GM12892 (cell line): ENCODE measurements at regions not wholly inside any gene's neighbourhood (a gene's known extent, or its start where the extent isn't known, plus 50 kb on each side); places are given as distances from the start of the nearest gene placed in this dataset.

Experiments used
- DNase-seq: peaks from one replicate; pipeline ENCODE4 v3.0.0; 2011; ENCODE audit not compliant: insufficient read length
- FAIRE-seq: peaks from 2 replicates; lab custom pipeline; 2011; peaks lifted over from hg19 to GRCh38; lab: Jason Lieb, UNC
- POLR2A ChIP-seq: IDR thresholded peaks from 2 replicates; pipeline ENCODE4 v1.6.1; 2011; ENCODE audit warnings: low read depth, low read length, control low read depth
- POLR2AphosphoS5 ChIP-seq: IDR thresholded peaks from 2 replicates; pipeline ENCODE4 v1.6.1; 2011; ENCODE audit warnings: low read depth, low read length, control low read depth
- TAF1 ChIP-seq: IDR thresholded peaks from 2 replicates; pipeline ENCODE4 v1.6.1; 2011; ENCODE audit warnings: low read depth, mild to moderate bottlenecking, control low read depth, low read length, borderline replicate concordance

GRCh38 chr13:65454403-65454802 lies 1775.7 kb downstream of the PCDH9 start:
- no peak for DNase-seq
- FAIRE-seq = no peak
- TF ChIP-seq POLR2AphosphoS5 (no peak), TAF1 (no peak), POLR2A (no peak)

DNA sequence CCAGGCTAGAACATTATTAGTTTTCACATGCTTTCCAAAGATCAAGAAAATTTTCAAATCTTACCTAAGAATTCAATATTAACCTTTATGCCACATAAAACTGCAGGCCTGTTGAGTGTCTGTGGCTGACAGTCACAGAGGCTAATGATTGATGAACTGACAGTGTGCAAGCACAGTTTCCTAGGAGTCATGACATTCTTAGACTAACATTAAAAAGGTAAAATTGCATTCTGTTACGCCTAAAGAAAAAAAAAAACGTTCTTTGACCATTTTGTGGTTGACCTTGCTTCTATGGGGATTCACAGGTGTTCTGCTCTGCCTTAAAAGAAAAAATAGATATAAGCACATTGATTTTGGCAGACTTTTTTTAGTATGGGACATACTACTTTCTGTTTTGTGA lies 1776.2 kb downstream of the PCDH9 start:
- FAIRE-seq (no peak), DNase-seq (no peak)
- TF ChIP-seq POLR2AphosphoS5 (no peak), POLR2A (no peak), TAF1 (no peak)

- TF ChIP-seq POLR2AphosphoS5 (no peak), POLR2A (no peak), TAF1 (no peak)
- DNase-seq = no peak
- FAIRE-seq = no peak
These were observed 1784.8 kb downstream of the PCDH9 start for GRCh38 chr13:65445340-65445739.

DNA sequence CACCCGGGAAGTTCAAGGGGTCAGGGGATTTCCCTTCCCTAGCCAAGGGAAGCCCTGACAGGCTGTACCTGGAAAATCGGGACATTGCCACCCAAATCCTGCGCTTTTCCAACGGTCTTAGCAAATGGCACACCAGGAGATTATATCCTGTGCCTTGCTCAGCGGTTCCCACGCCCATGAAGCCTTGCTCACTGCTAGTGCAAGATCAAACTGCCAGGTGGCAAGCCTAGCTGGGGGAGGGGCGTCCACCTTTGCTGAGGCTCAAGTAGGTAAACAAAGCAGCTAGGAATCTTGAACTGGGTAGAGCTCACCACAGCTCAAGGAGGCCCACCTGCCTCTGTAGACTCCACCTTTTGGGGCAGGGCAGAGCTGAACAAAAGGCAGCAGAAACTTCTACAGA lies 1794.5 kb downstream of the PCDH9 start:
- FAIRE-seq = no peak
- no peak for TF ChIP-seq TAF1
- DNase-seq = no peak

DNA sequence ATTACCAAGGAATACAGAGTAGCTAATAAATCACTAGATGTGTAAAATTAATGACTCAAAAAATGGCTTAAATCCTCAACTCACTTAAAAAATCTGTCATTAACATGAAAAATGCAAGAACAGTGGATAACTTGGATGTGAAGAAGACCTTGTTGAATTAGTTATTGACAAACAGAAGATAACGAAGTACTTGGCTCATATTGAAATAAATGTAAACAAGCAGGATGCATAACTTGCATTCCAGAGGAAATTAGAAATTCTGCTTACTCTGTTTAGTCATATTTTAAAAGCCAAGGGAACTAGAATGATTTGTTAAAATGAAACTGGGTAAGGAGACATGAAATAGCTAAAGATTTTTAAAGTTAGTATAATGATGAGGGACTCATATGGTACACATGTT lies 1812.2 kb downstream of the PCDH9 start:
- FAIRE-seq = no peak
- TF ChIP-seq POLR2A (no peak), TAF1 (no peak), POLR2AphosphoS5 (no peak)
- DNase-seq = no peak

DNA sequence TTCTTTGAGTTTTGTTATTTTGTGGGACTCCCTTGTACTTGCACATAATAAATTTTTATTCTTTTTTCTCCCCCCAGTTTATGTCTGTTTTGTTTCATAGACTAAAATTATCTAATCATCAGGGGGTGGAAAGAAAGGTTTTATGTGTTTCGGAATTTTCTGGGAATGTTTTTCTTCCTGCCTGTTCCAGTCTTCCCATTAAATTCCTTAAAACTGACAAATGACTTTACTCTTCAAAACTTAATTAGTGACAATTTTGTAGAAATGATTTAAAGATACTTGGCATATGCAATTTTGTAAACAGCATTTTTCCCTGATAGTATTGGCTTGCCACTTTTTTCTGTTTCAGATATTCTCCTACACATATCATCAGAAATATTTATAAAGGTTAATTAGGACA lies 1813.4 kb downstream of the PCDH9 start:
- DNase-seq = no peak
- no peak for TF ChIP-seq TAF1
- no peak for TF ChIP-seq POLR2A
- no peak for TF ChIP-seq POLR2AphosphoS5
- no peak for FAIRE-seq

DNA sequence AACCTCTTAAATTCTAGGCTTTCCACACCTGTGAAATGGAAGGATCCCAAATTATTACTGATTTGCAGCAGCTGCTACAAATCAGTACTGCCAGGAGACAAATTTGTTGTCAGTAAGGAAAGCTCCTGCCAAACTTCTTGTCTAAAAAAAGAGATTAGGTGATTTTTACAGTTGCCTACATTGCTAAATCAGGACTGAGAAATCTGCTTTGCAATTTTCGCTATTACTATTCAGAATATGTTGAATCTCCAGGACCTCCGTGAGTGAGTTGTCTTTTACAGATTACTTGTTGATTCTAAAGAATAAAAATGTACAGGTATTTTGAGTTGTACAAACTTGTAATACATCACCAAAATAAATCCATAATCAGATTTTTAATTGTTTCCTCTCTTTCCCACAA lies 1815.9 kb downstream of the PCDH9 start:
- no peak for FAIRE-seq
- no peak for DNase-seq
- TF ChIP-seq TAF1 = no peak
- no peak for TF ChIP-seq POLR2AphosphoS5
- no peak for TF ChIP-seq POLR2A

- TF ChIP-seq POLR2A (no peak), TAF1 (no peak), POLR2AphosphoS5 (no peak)
- FAIRE-seq (no peak), DNase-seq (no peak)
These were observed 1818.6 kb downstream of the PCDH9 start for GRCh38 chr13:65411521-65411920.

- FAIRE-seq (no peak), DNase-seq (no peak)
- TF ChIP-seq POLR2A (no peak), POLR2AphosphoS5 (no peak), TAF1 (no peak)
These were observed 1819.3 kb downstream of the PCDH9 start for GRCh38 chr13:65410791-65411190.

DNA sequence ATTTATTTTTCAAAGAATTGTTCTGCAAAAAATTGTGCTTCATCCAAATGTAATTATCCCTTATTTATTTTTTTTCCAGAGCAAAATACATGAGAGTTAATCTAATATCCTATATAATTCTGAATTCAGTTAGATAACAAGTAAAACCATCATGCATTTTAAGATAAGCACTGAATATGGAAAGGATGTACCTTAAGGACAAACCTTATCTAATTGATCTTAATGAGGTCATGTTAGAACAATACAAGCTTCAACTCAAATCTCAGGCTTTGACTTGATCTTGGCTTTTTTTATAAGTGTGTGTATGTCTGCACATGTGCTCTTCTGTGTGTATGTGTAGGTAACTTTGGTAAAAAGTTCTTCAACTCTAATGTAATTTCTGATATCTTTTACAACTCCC lies 1828.8 kb downstream of the PCDH9 start:
- no peak for FAIRE-seq
- TF ChIP-seq POLR2A (no peak), TAF1 (no peak), POLR2AphosphoS5 (no peak)
- DNase-seq = no peak

DNA sequence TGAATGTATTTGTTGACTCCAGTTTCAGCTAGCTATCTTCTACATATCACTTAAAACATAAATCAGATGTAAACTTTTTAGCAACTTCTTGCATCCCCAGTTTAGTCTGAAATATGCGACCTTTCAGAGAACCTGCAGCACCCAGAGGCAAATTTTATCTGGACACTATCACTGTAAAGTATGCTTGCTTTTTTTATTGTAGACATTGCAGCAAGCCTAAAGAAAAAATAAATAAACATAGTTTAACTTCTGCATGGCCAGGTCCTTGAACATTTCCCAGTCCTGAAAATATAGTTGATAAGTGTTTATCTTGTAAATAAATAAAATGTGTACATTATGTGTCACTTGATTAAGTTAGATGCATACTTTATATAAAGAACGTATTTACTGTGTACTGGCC lies 1829.4 kb downstream of the PCDH9 start:
- DNase-seq (no peak), FAIRE-seq (no peak)
- no peak for TF ChIP-seq POLR2A
- no peak for TF ChIP-seq POLR2AphosphoS5
- no peak for TF ChIP-seq TAF1

DNA sequence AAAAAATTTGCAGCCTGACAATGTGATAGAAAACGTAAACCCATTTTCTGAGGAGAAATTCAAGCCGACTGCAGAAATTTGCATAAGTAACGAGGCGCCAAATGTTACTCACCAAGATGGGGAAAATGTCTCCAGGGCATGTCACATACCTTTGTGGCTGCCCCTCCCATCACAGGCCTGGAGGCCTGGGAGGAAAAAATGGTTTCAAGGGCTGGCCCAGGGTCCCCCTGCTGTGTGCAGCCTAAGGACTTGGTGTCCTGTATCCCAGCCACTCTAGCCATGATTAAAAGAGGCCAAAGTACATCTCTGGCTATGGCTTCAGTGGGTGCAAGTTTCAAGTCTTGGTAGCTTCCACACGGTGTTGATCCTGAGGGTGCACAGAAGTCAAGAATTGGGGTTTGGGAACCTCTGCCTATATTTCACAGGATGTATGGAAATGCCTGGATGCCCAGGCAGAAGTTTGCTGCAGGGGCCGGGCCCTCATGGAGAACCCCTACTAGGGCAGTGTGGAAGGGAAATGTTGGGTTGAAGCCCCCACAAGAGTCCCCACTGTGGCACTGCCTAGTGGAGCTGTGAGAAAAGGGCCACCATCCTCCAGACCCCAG lies 1842.3 kb downstream of the PCDH9 start:
- no peak for TF ChIP-seq POLR2A
- TF ChIP-seq TAF1 = no peak
- no peak for TF ChIP-seq POLR2AphosphoS5
- DNase-seq (no peak), FAIRE-seq (no peak)

- FAIRE-seq (no peak), DNase-seq (no peak)
These were observed 1851.1 kb downstream of the PCDH9 start for GRCh38 chr13:65378943-65379519.

DNA sequence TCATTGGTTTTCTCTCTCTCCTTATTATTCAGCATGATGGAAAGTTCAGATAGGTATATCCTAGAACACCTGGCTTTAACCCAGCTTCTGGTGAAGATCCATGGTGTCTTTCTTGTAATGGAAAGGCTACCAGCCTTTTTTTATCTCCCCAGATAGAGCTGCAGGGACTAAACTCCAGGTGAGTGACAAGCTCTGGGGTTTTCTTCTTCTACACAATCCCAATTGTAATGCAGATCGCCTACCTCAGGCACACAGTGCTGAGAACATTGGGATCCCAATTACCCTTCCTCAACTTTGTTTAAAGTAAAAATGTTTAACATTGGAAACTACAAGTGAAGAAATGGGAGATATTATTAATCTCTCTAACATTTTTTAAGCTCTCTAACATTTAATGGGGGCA lies 1851.7 kb downstream of the PCDH9 start:
- TF ChIP-seq POLR2AphosphoS5 = no peak
- DNase-seq (no peak), FAIRE-seq (no peak)

More at GRCh38 chr13:65378943-65379519, 1851.1 kb downstream of the PCDH9 start:
- TF ChIP-seq POLR2A (no peak), TAF1 (no peak), POLR2AphosphoS5 (no peak)
